ENCODE measurements at regions not wholly inside any gene's neighbourhood (a gene's known extent, or its start where the extent isn't known, plus 50 kb on each side); places are given as distances from the start of the nearest gene placed in this dataset.
"Not testable (repeated sequence)": the region's sequence is repeated elsewhere in the genome, so short reads cannot be mapped to it uniquely, and the experiment has no call there.

DNA sequence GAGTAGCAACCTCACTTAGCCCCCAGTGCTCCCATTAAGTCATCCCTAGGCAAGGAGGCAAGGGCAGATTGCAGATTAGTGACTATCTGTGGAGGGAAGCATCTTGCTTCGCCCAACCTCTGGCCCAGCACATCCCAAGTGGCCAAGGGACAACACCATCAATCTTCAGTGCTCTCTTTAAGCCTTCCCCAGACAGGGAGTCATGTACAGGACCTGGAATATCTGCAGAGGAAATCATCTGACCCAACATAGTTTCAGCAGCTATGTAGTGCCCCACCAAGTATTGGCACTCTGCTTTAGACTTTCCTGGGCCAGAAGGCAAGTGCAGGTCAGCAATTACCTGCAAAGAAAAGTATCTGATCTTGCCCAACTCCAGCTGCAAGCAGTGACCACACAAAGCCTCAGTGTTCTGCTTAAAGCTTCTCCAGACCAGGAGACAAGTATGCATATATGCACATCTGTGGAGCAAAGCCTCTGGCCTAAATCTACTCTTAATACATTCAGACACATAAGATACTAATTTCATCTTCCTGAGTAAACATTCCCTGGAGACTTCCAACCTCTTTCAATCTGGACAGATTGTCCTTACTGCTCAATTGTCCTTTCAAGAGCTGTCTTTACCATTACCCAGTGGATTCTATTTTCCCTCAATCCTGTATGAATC lies 224.8 kb upstream of the VLDLR start:
- H3K79me2 ChIP-seq (ENCODE audit: insufficient read depth, low read length), result no peaks in the 10 kb centered on the region
- no peak overlapping the region for H3K9ac ChIP-seq (ENCODE audit: low read depth, low read length, poor library complexity, severe bottlenecking)
- no peaks in the 10 kb centered on the region for H4K20me1 ChIP-seq (ENCODE audit: insufficient read depth, low read length, poor library complexity, severe bottlenecking)
- no peaks in the 10 kb centered on the region for H3K36me3 ChIP-seq (ENCODE audit: insufficient read depth, low read length)
- no peaks in the 10 kb centered on the region for H3K27me3 ChIP-seq (ENCODE audit: insufficient read depth, low read length, poor library complexity, severe bottlenecking)
- no peaks in the 10 kb centered on the region for H3K9me2 ChIP-seq (replicated peaks; ENCODE audit: low read depth, low read length)
- no peak overlapping the region for H3K4me2 ChIP-seq (ENCODE audit: low read depth, low read length, poor library complexity, severe bottlenecking)
- H3K4me3 ChIP-seq (ENCODE audit: low read length, poor library complexity, severe bottlenecking), result no peak overlapping the region
- no peaks in the 10 kb centered on the region for H3F3A ChIP-seq (ENCODE audit: low read depth)
- no peaks in the 10 kb centered on the region for H3K4me1 ChIP-seq (ENCODE audit: insufficient read depth, low read length, poor library complexity, severe bottlenecking)
- no peaks in the 10 kb centered on the region for H3K9me3 ChIP-seq (ENCODE audit: insufficient read depth, low read depth, low read length)
- TF ChIP-seq, protein P1, sequence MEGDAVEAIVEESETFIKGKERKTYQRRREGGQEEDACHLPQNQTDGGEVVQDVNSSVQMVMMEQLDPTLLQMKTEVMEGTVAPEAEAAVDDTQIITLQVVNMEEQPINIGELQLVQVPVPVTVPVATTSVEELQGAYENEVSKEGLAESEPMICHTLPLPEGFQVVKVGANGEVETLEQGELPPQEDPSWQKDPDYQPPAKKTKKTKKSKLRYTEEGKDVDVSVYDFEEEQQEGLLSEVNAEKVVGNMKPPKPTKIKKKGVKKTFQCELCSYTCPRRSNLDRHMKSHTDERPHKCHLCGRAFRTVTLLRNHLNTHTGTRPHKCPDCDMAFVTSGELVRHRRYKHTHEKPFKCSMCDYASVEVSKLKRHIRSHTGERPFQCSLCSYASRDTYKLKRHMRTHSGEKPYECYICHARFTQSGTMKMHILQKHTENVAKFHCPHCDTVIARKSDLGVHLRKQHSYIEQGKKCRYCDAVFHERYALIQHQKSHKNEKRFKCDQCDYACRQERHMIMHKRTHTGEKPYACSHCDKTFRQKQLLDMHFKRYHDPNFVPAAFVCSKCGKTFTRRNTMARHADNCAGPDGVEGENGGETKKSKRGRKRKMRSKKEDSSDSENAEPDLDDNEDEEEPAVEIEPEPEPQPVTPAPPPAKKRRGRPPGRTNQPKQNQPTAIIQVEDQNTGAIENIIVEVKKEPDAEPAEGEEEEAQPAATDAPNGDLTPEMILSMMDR (conservative IDR thresholded peaks at IDR 0.05; ENCODE audit: low read length), result no peak
- no peak for TF ChIP-seq EZH2phosphoT487 (IDR thresholded peaks at IDR 0.05; ENCODE audit: borderline replicate concordance)
- H2AFZ ChIP-seq (ENCODE audit: low read length), result no peak overlapping the region

DNA sequence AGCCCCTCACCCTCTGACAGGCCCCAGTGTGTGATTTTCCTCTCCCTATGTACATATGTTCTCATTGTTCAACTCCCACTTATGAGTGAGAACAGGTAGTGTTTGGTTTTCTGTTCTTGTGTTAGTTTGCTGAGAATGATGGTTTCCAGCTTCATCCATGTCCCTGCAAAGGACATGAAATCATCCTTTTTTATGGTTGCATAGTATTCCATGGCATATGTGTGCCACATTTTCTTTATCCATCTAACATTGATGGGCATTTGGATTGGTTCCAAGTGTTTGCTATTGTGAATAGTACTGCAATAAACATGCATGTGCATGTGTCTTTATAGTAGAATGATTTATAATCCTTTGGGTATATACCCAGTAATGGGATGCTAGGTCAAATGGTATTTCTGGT lies 223.7 kb upstream of the VLDLR start:
- not testable (repeated sequence) for H3K4me1 ChIP-seq (ENCODE audit: insufficient read depth, low read length, poor library complexity, severe bottlenecking); H3K9me2 ChIP-seq (replicated peaks; ENCODE audit: low read depth, low read length); H3K9me3 ChIP-seq (ENCODE audit: insufficient read depth, low read depth, low read length); H3K36me3 ChIP-seq (ENCODE audit: insufficient read depth, low read length); H3K4me2 ChIP-seq (ENCODE audit: low read depth, low read length, poor library complexity, severe bottlenecking); H3F3A ChIP-seq (ENCODE audit: low read depth); H2AFZ ChIP-seq (ENCODE audit: low read length); H3K9ac ChIP-seq (ENCODE audit: low read depth, low read length, poor library complexity, severe bottlenecking); H3K79me2 ChIP-seq (ENCODE audit: insufficient read depth, low read length); H3K4me3 ChIP-seq (ENCODE audit: low read length, poor library complexity, severe bottlenecking); H3K27me3 ChIP-seq (ENCODE audit: insufficient read depth, low read length, poor library complexity, severe bottlenecking); H4K20me1 ChIP-seq (ENCODE audit: insufficient read depth, low read length, poor library complexity, severe bottlenecking)

DNA sequence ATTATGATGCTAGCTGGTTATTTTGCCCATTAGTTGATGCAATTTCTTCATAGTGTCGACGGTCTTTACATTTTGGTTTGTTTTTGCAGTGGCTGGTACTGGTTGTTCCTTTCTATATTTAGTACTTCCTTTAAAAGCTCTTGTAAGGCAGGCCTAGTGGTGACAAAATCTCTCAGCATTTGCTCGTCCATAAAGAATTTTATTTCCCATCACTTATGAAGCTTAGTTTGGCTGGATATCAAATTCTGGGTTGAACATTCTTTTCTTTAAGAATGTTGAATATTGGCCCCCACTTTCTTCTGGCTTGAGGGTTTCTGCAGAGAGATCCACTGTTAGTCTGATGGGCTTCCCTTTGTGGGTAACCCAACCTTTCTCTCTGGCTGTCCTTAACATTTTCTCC lies 219.8 kb upstream of the VLDLR start:
- H2AFZ ChIP-seq (ENCODE audit: low read length); H3K4me1 ChIP-seq (ENCODE audit: insufficient read depth, low read length, poor library complexity, severe bottlenecking); H4K20me1 ChIP-seq (ENCODE audit: insufficient read depth, low read length, poor library complexity, severe bottlenecking); H3K79me2 ChIP-seq (ENCODE audit: insufficient read depth, low read length); H3F3A ChIP-seq (ENCODE audit: low read depth); H3K4me2 ChIP-seq (ENCODE audit: low read depth, low read length, poor library complexity, severe bottlenecking); H3K36me3 ChIP-seq (ENCODE audit: insufficient read depth, low read length); H3K9me3 ChIP-seq (ENCODE audit: insufficient read depth, low read depth, low read length); H3K27me3 ChIP-seq (ENCODE audit: insufficient read depth, low read length, poor library complexity, severe bottlenecking); H3K9ac ChIP-seq (ENCODE audit: low read depth, low read length, poor library complexity, severe bottlenecking); H3K4me3 ChIP-seq (ENCODE audit: low read length, poor library complexity, severe bottlenecking); H3K9me2 ChIP-seq (replicated peaks; ENCODE audit: low read depth, low read length): not testable (repeated sequence)

DNA sequence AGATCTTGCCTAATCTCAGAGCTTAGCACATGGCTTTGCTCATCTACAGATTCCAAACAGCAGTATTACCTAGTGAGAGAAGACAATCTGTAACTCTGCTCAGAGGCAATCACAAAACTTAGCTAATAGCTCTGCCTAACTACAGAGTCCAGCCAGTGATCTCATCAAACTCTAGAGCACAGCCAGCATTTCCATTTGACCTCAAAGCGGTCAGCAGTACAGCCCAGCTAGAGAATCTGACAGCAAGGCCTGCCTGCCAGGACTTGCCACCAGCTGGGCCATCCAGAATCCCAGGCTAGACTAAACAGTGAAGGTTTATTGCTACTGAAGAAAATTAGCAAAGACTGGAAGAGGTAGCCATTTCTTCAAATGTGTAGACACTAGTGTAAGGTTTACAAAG lies 217.9 kb upstream of the VLDLR start:
- no peaks in the 10 kb centered on the region for H3F3A ChIP-seq (ENCODE audit: low read depth)
- H3K9me2 ChIP-seq (replicated peaks; ENCODE audit: low read depth, low read length), result no peaks in the 10 kb centered on the region
- H3K9me3 ChIP-seq (ENCODE audit: insufficient read depth, low read depth, low read length), result no peaks in the 10 kb centered on the region
- H3K27me3 ChIP-seq (ENCODE audit: insufficient read depth, low read length, poor library complexity, severe bottlenecking), result no peaks in the 10 kb centered on the region
- H2AFZ ChIP-seq (ENCODE audit: low read length), result no peak overlapping the region
- TF ChIP-seq, protein P1 (conservative IDR thresholded peaks at IDR 0.05; ENCODE audit: low read length), result no peak
- TF ChIP-seq EZH2phosphoT487 (IDR thresholded peaks at IDR 0.05; ENCODE audit: borderline replicate concordance), result no peak
- H4K20me1 ChIP-seq (ENCODE audit: insufficient read depth, low read length, poor library complexity, severe bottlenecking), result no peaks in the 10 kb centered on the region
- H3K4me3 ChIP-seq (ENCODE audit: low read length, poor library complexity, severe bottlenecking), result no peak overlapping the region
- H3K4me2 ChIP-seq (ENCODE audit: low read depth, low read length, poor library complexity, severe bottlenecking), result no peak overlapping the region
- no peaks in the 10 kb centered on the region for H3K36me3 ChIP-seq (ENCODE audit: insufficient read depth, low read length)
- H3K79me2 ChIP-seq (ENCODE audit: insufficient read depth, low read length), result no peaks in the 10 kb centered on the region
- no peaks in the 10 kb centered on the region for H3K4me1 ChIP-seq (ENCODE audit: insufficient read depth, low read length, poor library complexity, severe bottlenecking)
- H3K9ac ChIP-seq (ENCODE audit: low read depth, low read length, poor library complexity, severe bottlenecking), result no peak overlapping the region

All from Loucy (cell line).